Epithelial cell of esophagus (primary cell): ENCODE measurements at regions not wholly inside any gene's neighbourhood (a gene's known extent, or its start where the extent isn't known, plus 50 kb on each side); places are given as distances from the start of the nearest gene placed in this dataset.

ENCODE experiments used
- DNase-seq: peaks from one replicate; pipeline ENCODE4 v3.0.0; 2010; ENCODE audit warnings: low read depth
- H3K4me3 ChIP-seq: 2 replicates; pipeline ENCODE4 v1.5.1; 2011; ENCODE audit warnings: mild to moderate bottlenecking, low read length, control low read depth
- CTCF ChIP-seq: IDR thresholded peaks from 2 replicates; pipeline ENCODE4 v1.5.1; 2011; ENCODE audit warnings: low read depth, mild to moderate bottlenecking, low read length, control low read depth, inconsistent platforms; ENCODE audit not compliant: insufficient read depth; ENCODE audit errors: missing control alignments

- H3K4me3 ChIP-seq = no peak overlapping the region
- TF ChIP-seq CTCF = no peak
- DNase-seq = no peak
Observed at GRCh38 chr7:115637128-115637527, 393.4 kb downstream of the TFEC start.

GRCh38 chr7:115635876-115636275 is 394.7 kb downstream of the TFEC start:
- no peak for TF ChIP-seq CTCF
- no peak for DNase-seq
- H3K4me3 ChIP-seq = no peak overlapping the region

- no peak for TF ChIP-seq CTCF
- DNase-seq = peak; percentile 51
- H3K4me3 ChIP-seq = no peak overlapping the region
Observed at GRCh38 chr7:115635376-115635775, 395.2 kb downstream of the TFEC start.

GRCh38 chr7:115634633-115635032 is 395.9 kb downstream of the TFEC start:
- no peak overlapping the region for H3K4me3 ChIP-seq
- TF ChIP-seq CTCF = no peak
- peak; percentile 70 for DNase-seq

- TF ChIP-seq CTCF = no peak
- no peak overlapping the region for H3K4me3 ChIP-seq
- no peak for DNase-seq
Observed at GRCh38 chr7:115632636-115633035, 397.9 kb downstream of the TFEC start.

GRCh38 chr7:115631782-115632181 is 398.8 kb downstream of the TFEC start:
- no peak for DNase-seq
- TF ChIP-seq CTCF = no peak
- no peak overlapping the region for H3K4me3 ChIP-seq

GRCh38 chr7:115630049-115630448 is 400.5 kb downstream of the TFEC start:
- DNase-seq = peak; percentile 5

More at GRCh38 chr7:115630049-115630448, 400.5 kb downstream of the TFEC start:
- H3K4me3 ChIP-seq = no peak overlapping the region
- no peak for TF ChIP-seq CTCF
